HG03342 (cell line): ENCODE measurements at regions not wholly inside any gene's neighbourhood (a gene's known extent, or its start where the extent isn't known, plus 50 kb on each side); places are given as distances from the start of the nearest gene placed in this dataset.
"Not testable (repeated sequence)": the region's sequence is repeated elsewhere in the genome, so short reads cannot be mapped to it uniquely, and the experiment has no call there.

Experiments used
- ATAC-seq: cut with Tn5 transposase; IDR thresholded peaks from one replicate; pipeline ENCODE4 v1.9.1; 2021; ENCODE audit warnings: mild to moderate bottlenecking, moderate library complexity; ENCODE audit not compliant: unreplicated experiment

GRCh38 chr7:13628239-13629001, 361.0 kb downstream of the ETV1 start:
- ATAC-seq = no peak

GRCh38 chr7:13631207-13632049, 358.0 kb downstream of the ETV1 start:
- not testable (repeated sequence) for ATAC-seq

GRCh38 chr7:13633857-13634256, 355.6 kb downstream of the ETV1 start:
- no peak for ATAC-seq

GRCh38 chr7:13639396-13639795, 350.1 kb downstream of the ETV1 start:
- ATAC-seq = no peak

GRCh38 chr7:13641714-13642113, 347.8 kb downstream of the ETV1 start:
- ATAC-seq = no peak

GRCh38 chr7:13651167-13651566, 338.3 kb downstream of the ETV1 start:
- ATAC-seq = no peak

- ATAC-seq = no peak
Measured at GRCh38 chr7:13656330-13656729, 333.1 kb downstream of the ETV1 start.

- no peak for ATAC-seq
Measured at GRCh38 chr7:13673290-13673689, 316.2 kb downstream of the ETV1 start.

GRCh38 chr7:13682626-13683025, 306.8 kb downstream of the ETV1 start:
- ATAC-seq = no peak

GRCh38 chr7:13687500-13687899, 302.0 kb downstream of the ETV1 start:
- ATAC-seq = no peak

GRCh38 chr7:13692548-13692947, 296.9 kb downstream of the ETV1 start:
- ATAC-seq = no peak

- ATAC-seq = no peak
Measured at GRCh38 chr7:13702251-13702650, 287.2 kb downstream of the ETV1 start.

- ATAC-seq = no peak
Measured at GRCh38 chr7:13708670-13709069, 280.8 kb downstream of the ETV1 start.

- no peak for ATAC-seq
Measured at GRCh38 chr7:13713092-13713491, 276.4 kb downstream of the ETV1 start.

- ATAC-seq = no peak
Measured at GRCh38 chr7:13715534-13715933, 273.9 kb downstream of the ETV1 start.

- ATAC-seq = no peak
Measured at GRCh38 chr7:13717031-13717430, 272.4 kb downstream of the ETV1 start.

GRCh38 chr7:13724191-13724976, 265.1 kb downstream of the ETV1 start:
- no peak for ATAC-seq

GRCh38 chr7:13724977-13725566, 264.4 kb downstream of the ETV1 start:
- no peak for ATAC-seq

- no peak for ATAC-seq
Measured at GRCh38 chr7:13725591-13725990, 263.9 kb downstream of the ETV1 start.

- no peak for ATAC-seq
Measured at GRCh38 chr7:13727279-13727678, 262.2 kb downstream of the ETV1 start.

- no peak for ATAC-seq
Measured at GRCh38 chr7:13727751-13728150, 261.7 kb downstream of the ETV1 start.
